ENCODE measurements at regions not wholly inside any gene's neighbourhood (a gene's known extent, or its start where the extent isn't known, plus 50 kb on each side); places are given as distances from the start of the nearest gene placed in this dataset.

- H3K79me2 ChIP-seq (ENCODE audit: insufficient read depth) = no peaks in the 10 kb centered on the region
- no peak overlapping the region for H3K27ac ChIP-seq
- TF ChIP-seq EZH2 (IDR thresholded peaks at IDR 0.05; ENCODE audit: insufficient read depth, poor library complexity, severe bottlenecking) (no peak), EZH2phosphoT487 (IDR thresholded peaks at IDR 0.05; ENCODE audit: insufficient read depth, low read depth) (no peak)
- H3K27me3 ChIP-seq (replicated peaks; ENCODE audit: insufficient read depth) = no peaks in the 10 kb centered on the region
- H2AFZ ChIP-seq = no peak overlapping the region
- in situ Hi-C loops (cut with MboI) = no loop called here
- no peaks in the 10 kb centered on the region for H3K4me1 ChIP-seq (ENCODE audit: insufficient read depth)
- H4K20me1 ChIP-seq (ENCODE audit: insufficient read depth) = no peaks in the 10 kb centered on the region
- no peak overlapping the region for H3K4me3 ChIP-seq
- no peak overlapping the region for H3K4me2 ChIP-seq (ENCODE audit: unreplicated experiment)
- H3K9me3 ChIP-seq (ENCODE audit: low read depth) = no peaks in the 10 kb centered on the region
- WGBS, 2 experiments (ENCODE audit: low coverage in 1 of 2, low lambda C conversion rate in 2 of 2, missing lambda C conversion rate in 2 of 2) = 21 to 34% methylated on average over 3 of the region's 3 CpGs
- H3F3A ChIP-seq (ENCODE audit: insufficient read depth) = no peaks in the 10 kb centered on the region
- H3K36me3 ChIP-seq (ENCODE audit: low read depth) = no peaks in the 10 kb centered on the region
- no peak overlapping the region for H3K9ac ChIP-seq
- DNase-seq = no peak
- H3K9me2 ChIP-seq (ENCODE audit: insufficient read depth) = no peaks in the 10 kb centered on the region
These were observed 157.3 kb upstream of the LRRC7 start for GRCh38 chr1:69410457-69410850.

DNA sequence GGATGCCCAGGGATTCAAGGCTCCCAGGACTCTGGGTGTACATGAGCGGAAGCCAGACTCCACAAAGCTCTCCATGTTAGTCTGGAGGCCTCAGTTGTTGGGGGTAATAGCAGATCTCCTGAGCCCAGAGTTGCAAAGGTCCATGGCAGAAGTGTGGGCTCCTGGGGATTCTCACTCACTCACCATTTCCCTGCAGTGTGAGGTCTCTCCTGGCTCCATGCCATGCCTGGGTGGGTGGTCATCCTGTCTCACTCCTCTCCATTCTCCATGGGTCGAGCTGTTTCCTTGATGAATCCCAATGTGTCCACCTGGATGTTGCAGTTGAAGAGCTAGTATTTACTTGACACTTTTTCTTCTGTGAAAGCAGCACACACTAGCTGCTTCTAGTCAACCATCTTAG lies 156.8 kb upstream of the LRRC7 start:
- no peak overlapping the region for H3K4me2 ChIP-seq (ENCODE audit: unreplicated experiment)
- no peak for DNase-seq
- H3K4me1 ChIP-seq (ENCODE audit: insufficient read depth) = no peaks in the 10 kb centered on the region
- no peaks in the 10 kb centered on the region for H3K9me2 ChIP-seq (ENCODE audit: insufficient read depth)
- H2AFZ ChIP-seq = no peak overlapping the region
- TF ChIP-seq EZH2phosphoT487 (IDR thresholded peaks at IDR 0.05; ENCODE audit: insufficient read depth, low read depth) = no peak
- no peak for TF ChIP-seq EZH2 (IDR thresholded peaks at IDR 0.05; ENCODE audit: insufficient read depth, poor library complexity, severe bottlenecking)
- no peaks in the 10 kb centered on the region for H3K9me3 ChIP-seq (ENCODE audit: low read depth)
- no peaks in the 10 kb centered on the region for H3K27me3 ChIP-seq (replicated peaks; ENCODE audit: insufficient read depth)
- no peak overlapping the region for H3K27ac ChIP-seq
- no peaks in the 10 kb centered on the region for H3K36me3 ChIP-seq (ENCODE audit: low read depth)
- WGBS, 2 experiments (ENCODE audit: low coverage in 1 of 2, low lambda C conversion rate in 2 of 2, missing lambda C conversion rate in 2 of 2) = 19 to 20% methylated on average over 2 of the region's 2 CpGs
- no peak overlapping the region for H3K9ac ChIP-seq
- H3F3A ChIP-seq (ENCODE audit: insufficient read depth) = no peaks in the 10 kb centered on the region
- no peak overlapping the region for H3K4me3 ChIP-seq
- H4K20me1 ChIP-seq (ENCODE audit: insufficient read depth) = no peaks in the 10 kb centered on the region
- no peaks in the 10 kb centered on the region for H3K79me2 ChIP-seq (ENCODE audit: insufficient read depth)
- in situ Hi-C loops (cut with MboI) = no loop called here

DNA sequence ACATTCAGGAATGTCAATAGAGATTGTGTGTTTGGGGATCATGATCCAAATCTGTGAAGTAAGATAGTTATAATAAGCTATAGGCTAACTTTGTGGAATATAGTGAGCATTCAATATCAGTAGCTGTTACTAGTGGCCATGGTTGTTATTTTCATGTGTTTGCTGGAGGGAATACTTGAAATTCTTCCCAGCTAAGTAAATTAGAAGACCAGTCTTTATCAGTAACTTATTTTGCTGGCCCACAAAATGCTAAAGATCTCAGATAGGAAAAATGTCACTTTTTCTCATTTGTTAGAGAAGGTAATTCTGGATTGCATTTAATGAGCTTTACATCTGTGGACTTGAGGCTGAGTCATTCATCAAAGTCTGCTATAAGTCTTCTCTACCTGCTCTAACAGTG lies 156.1 kb upstream of the LRRC7 start:
- Histone ChIP-seq H3K36me3 (ENCODE audit: low read depth) (no peaks in the 10 kb centered on the region), H3K4me1 (ENCODE audit: insufficient read depth) (no peaks in the 10 kb centered on the region), H3K4me2 (ENCODE audit: unreplicated experiment) (no peak overlapping the region), H3K79me2 (ENCODE audit: insufficient read depth) (no peaks in the 10 kb centered on the region), H3K4me3 (no peak overlapping the region), H3K27me3 (replicated peaks; ENCODE audit: insufficient read depth) (no peaks in the 10 kb centered on the region), H3K9me3 (ENCODE audit: low read depth) (no peaks in the 10 kb centered on the region), H3K9ac (no peak overlapping the region), H3K27ac (no peak overlapping the region), H3F3A (ENCODE audit: insufficient read depth) (no peaks in the 10 kb centered on the region), H4K20me1 (ENCODE audit: insufficient read depth) (no peaks in the 10 kb centered on the region), H2AFZ (no peak overlapping the region), H3K9me2 (ENCODE audit: insufficient read depth) (no peaks in the 10 kb centered on the region)
- DNase-seq = no peak
- in situ Hi-C loops (cut with MboI) = no loop called here
- TF ChIP-seq EZH2phosphoT487 (IDR thresholded peaks at IDR 0.05; ENCODE audit: insufficient read depth, low read depth) = no peak
- TF ChIP-seq EZH2 (IDR thresholded peaks at IDR 0.05; ENCODE audit: insufficient read depth, poor library complexity, severe bottlenecking) = no peak

DNA sequence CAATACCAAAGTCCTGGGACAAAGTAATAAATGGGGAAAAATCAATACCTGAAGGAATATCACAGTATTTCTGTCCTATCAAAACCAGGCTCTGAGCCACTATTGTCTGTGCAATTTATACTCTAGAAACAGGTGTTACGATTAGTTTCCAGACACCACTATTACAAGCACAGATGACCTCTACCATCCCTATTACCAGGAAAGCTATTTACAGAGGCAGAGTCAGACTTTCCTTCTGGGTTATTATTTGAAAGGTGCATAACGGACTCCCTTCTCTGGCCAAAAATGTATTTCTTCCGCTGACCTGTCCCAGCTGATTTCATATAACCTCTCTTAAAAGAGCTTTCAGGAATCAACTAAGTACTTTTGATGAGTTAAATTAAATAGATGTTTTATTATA lies 154.6 kb upstream of the LRRC7 start:
- no peaks in the 10 kb centered on the region for H3K79me2 ChIP-seq (ENCODE audit: insufficient read depth)
- no peaks in the 10 kb centered on the region for H3F3A ChIP-seq (ENCODE audit: insufficient read depth)
- no peak overlapping the region for H3K4me3 ChIP-seq
- no peaks in the 10 kb centered on the region for H3K27me3 ChIP-seq (replicated peaks; ENCODE audit: insufficient read depth)
- WGBS, 2 experiments (ENCODE audit: low coverage in 1 of 2, low lambda C conversion rate in 2 of 2, missing lambda C conversion rate in 2 of 2) = 26 to 32% methylated on average over 3 of the region's 3 CpGs
- H3K36me3 ChIP-seq (ENCODE audit: low read depth) = no peaks in the 10 kb centered on the region
- H3K4me2 ChIP-seq (ENCODE audit: unreplicated experiment) = no peak overlapping the region
- no peaks in the 10 kb centered on the region for H4K20me1 ChIP-seq (ENCODE audit: insufficient read depth)
- no peak overlapping the region for H3K27ac ChIP-seq
- H2AFZ ChIP-seq = no peak overlapping the region
- no peak overlapping the region for H3K9ac ChIP-seq
- TF ChIP-seq EZH2 (IDR thresholded peaks at IDR 0.05; ENCODE audit: insufficient read depth, poor library complexity, severe bottlenecking) = no peak
- in situ Hi-C loops (cut with MboI) = no loop called here
- no peaks in the 10 kb centered on the region for H3K9me3 ChIP-seq (ENCODE audit: low read depth)
- no peaks in the 10 kb centered on the region for H3K9me2 ChIP-seq (ENCODE audit: insufficient read depth)
- H3K4me1 ChIP-seq (ENCODE audit: insufficient read depth) = no peaks in the 10 kb centered on the region
- no peak for DNase-seq

DNA sequence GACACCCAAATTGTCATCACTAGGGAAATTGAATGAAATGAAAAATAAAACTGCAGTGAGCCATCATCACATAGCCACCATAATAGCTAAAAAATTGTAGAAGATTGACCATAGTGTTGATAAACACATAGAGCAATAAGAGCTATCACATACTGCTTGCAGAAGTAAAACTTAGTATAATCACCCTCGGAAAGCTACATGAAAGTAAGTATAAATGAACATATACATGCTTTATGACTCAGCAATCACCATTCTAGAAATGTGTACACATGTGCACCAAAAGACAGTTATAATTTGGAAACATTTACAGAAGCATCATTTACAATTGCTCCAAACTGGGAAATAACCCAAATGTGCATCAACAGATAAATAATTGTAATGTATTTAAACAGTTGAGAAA lies 153.1 kb upstream of the LRRC7 start:
- Histone ChIP-seq H3K27me3 (replicated peaks; ENCODE audit: insufficient read depth) (no peaks in the 10 kb centered on the region), H4K20me1 (ENCODE audit: insufficient read depth) (no peaks in the 10 kb centered on the region), H3K79me2 (ENCODE audit: insufficient read depth) (no peaks in the 10 kb centered on the region), H3K9me3 (ENCODE audit: low read depth) (no peaks in the 10 kb centered on the region), H3K36me3 (ENCODE audit: low read depth) (no peaks in the 10 kb centered on the region), H3K27ac (no peak overlapping the region), H3K4me1 (ENCODE audit: insufficient read depth) (no peaks in the 10 kb centered on the region), H3K4me3 (no peak overlapping the region), H3K9me2 (ENCODE audit: insufficient read depth) (no peaks in the 10 kb centered on the region), H3F3A (ENCODE audit: insufficient read depth) (no peaks in the 10 kb centered on the region), H3K9ac (no peak overlapping the region), H3K4me2 (ENCODE audit: unreplicated experiment) (no peak overlapping the region), H2AFZ (no peak overlapping the region)
- DNase-seq = no peak
- in situ Hi-C loops (cut with MboI) = no loop called here
- WGBS, 2 experiments (ENCODE audit: low coverage in 1 of 2, low lambda C conversion rate in 2 of 2, missing lambda C conversion rate in 2 of 2) = 29 to 32% methylated on average over 1 of the region's 1 CpG
- TF ChIP-seq EZH2 (IDR thresholded peaks at IDR 0.05; ENCODE audit: insufficient read depth, poor library complexity, severe bottlenecking) = no peak
- no peak for TF ChIP-seq EZH2phosphoT487 (IDR thresholded peaks at IDR 0.05; ENCODE audit: insufficient read depth, low read depth)

Data from GM23248 (cell line).